GM21447 (cell line): ENCODE measurements at regions not wholly inside any gene's neighbourhood (a gene's known extent, or its start where the extent isn't known, plus 50 kb on each side); places are given as distances from the start of the nearest gene placed in this dataset.
"Not testable (repeated sequence)": the region's sequence is repeated elsewhere in the genome, so short reads cannot be mapped to it uniquely, and the experiment has no call there.

ENCODE experiments used
- ATAC-seq: cut with Tn5 transposase; IDR thresholded peaks from one replicate; pipeline ENCODE4 v1.9.1; 2021; ENCODE audit not compliant: unreplicated experiment

DNA sequence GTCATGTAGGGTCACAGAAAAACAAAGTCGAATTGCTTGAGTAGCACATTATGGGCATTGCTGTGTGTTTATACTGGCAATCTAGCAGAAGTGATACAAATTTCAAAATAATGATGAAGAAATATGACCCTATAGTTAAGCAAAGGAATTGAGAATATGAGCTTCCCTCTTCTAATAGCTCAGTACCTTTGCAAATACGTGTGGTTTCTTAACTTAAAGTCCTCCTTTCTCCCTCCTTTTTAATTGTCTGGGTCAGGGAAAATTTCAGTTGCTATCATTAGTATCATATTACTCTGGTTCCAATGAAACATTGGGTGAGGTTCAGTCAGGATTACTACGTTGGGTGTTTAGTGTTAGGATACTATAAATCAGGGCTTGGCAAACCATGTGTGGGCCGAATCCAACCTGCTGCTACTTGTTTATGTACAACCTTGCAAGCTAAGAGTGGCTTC is 166.8 kb upstream of the CARMIL1 start:
- ATAC-seq = no peak

DNA sequence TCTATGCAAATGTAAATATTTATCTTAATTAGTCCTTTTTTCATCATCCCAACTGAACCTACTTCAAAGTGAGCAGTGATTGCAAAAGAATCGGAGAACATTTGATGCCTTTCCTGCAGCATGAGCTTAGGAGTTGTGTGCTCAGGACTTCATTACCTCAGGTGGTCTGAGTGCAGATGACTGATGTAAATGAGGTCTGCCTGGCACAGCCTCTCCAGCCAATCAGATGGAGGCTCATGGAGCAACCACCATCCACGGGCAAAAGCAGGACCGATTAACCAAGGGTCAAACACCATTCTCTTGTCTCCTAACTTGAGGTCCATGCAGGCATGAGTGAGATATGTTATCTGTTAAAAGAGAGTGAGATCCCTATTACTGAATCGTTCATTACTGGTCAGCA is 165.7 kb upstream of the CARMIL1 start:
- no peak for ATAC-seq

DNA sequence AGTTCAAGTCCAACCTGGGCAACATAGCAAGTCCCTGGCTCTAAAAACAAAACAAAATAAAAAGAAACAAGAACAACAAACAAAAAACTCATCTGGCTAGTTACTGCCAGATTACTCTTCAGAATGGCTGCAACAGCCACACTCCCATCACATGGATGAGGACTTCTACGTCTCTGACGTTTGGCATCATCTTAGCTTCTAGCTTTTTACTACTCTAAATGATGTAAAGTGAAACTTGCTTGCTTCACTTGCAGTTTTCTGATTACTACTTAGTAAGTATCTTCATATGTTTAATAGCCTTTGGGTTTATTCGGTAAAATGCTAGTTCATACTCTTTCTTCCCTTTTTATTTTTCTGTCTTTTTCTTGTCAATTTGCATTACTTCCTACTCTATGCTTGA is 161.1 kb upstream of the CARMIL1 start:
- ATAC-seq = no peak

DNA sequence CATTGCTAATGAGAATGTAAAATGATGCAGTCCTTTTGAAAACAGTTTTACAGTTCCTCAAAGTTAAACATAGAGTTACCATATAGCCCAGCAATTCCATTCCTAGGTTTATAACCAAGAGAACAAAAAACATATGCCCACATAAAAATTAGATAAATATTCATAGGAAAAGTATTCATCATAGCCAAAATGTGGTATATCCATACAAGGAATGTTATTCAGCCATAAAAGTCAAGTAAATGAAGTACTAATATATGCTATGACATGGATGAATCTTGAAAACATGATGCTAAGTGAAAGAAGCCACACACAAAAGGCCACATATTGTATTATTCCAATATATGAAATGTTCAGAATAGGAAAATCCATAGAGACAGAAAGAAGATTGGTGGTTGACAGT is 158.0 kb upstream of the CARMIL1 start:
- no peak for ATAC-seq

DNA sequence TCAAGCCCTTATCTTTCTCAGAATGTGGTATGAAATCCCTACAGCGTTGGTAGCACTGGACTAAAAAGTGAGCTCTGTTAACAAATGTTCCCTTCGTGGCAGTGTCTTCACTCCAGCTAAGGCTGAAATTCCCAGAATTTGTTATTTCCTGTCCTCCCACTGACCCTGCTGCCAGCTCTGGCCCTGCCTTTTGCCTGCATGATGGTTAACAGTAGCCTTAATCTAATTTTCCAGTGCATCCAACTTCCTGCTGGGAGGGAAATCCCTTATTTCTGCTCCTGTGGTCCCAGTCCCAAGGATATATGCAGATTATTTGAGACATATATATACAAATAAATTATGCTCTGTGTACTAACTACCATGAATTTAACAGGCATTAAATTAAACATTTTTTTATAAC is 157.2 kb upstream of the CARMIL1 start:
- ATAC-seq = no peak

DNA sequence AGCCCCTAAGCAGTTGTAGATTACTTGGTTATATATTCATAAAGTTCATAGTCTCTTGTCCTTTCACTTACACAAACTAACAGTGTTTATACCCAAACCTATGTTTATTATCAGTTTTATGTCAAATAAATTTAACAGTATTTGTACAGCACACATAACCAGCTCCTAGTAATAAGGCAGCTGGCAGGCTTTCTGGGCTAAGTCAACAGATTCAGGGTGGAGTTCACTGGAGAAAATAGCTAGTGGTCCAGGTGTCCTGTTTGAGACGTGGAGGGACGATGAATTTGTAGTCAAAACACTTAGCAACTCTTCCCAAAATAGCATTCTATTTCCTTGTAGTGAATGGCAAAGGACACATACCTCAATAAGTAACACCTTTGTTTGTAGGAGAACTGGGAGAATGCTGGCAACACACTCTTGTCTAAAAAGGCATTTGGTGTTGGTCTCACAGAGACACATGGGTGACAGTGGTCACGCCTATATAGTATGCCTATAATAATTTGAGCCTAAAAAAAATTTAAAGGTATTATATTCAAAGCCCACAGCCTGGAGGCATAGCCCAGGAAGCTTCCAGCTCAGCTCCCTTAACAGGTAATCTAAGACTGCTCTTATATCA is 156.4 kb upstream of the CARMIL1 start:
- no peak for ATAC-seq

DNA sequence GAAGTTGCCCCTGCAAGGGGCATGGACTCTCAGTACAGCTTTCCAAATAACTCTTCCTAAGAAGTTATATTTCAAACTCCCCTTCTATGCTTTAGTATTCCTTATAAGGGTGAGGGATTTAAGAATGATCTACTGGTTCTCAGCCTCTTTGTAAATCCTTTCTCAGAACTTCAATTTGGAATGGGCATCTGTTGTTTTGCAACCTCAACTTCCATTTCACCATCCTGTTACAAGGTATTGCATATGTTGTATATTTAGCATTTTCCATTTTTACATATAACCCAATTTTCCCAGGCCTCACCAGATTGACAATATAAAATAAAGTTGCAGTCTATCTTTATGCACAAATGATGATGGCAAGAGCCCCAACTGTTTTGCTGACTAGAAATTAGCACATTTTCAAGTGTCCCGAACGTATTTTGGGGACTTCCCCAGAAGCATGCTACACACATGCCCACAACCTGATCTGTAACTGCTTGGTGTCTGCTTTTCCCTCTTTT is 154.9 kb upstream of the CARMIL1 start:
- no peak for ATAC-seq

DNA sequence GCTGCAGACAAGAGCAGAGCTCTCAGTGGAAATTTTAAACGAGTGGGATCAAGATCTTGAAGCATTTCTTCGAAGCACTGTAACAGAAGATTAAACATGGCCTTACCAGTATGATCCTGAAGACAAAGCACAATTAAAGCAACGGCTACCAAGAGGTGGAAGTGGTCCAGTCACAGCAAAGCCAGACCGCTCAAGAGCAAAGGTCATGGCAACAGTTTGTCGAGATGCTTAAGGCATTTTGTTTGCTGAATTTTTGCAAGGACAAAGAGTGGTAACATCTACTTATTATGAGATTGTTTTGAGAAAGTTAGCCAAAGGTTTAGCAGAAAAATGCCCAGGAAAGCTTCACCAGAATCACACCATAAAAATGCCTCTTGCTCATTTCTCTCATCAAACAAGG is 153.4 kb upstream of the CARMIL1 start:
- no peak for ATAC-seq

DNA sequence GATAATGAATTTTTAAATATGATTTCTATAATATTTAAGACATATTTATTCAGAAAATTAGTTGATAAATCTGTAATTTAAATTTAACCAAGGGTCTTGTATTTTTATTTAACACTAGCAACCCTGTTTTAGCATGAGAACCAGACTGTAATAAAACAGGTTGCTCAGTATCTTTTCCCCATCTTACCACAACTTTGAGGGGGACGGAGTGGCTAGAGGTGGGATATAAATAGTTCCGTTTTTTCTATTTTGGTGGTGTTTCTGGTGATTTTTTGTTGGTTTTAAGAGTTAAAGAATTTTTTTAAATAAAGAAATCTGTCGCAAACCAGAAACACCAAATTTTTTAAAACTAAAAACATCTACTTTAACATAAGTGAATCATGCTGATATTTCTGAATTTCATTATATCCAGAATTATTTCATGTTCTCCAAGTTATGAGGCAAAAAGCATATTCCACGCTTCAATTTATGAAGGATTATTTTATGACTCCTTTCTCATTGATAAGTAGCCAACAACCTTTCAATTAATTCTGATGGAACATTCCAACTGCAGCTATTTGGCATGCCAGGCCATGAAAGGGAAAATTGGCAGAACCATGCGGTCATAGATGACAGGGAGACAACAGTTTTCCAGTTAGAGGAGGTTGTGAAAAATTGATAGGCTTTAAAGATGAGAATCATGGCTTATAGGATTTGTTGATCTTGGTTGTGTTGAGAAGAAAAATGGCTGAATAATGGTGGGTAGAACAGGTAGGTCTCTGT is 151.9 kb upstream of the CARMIL1 start:
- ATAC-seq = no peak

DNA sequence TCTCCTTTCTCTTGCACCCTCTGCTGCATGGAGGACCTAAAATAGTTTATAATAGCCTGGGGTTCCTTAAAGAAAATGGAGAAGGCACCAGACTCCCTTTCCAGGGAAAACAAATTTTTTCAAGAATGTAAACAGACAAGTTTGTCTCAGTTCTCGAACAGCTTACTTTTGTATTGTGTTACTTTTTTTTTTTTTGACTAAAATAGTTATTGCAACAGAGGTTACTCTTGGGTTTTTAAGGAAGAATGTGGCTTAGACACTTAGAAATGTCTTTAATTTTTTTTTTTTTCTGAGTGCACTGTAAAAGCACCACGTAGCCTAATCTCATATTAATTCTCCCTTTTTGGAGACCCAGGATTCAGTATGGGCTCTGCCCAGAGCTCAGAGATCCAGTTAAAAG is 148.7 kb upstream of the CARMIL1 start:
- ATAC-seq = no peak

DNA sequence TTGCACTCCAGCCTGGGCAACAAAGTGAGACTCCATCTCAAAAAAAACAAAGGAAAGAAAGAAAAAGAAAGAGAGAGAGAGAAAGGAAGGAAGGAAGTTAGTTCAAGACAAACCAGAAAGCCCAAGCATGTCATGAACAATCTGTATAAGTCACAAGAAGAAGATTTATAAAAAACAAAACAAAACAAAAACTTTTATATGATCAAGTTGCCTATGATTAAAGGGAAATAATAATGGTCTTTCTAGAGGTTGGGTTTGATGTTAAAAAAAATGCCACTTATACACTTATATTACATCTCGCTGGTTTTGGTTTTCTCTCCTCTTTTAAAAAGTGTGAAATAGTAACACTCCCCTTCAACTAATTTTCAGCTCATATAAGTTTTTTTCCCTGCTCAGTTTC is 146.2 kb upstream of the CARMIL1 start:
- ATAC-seq = no peak

DNA sequence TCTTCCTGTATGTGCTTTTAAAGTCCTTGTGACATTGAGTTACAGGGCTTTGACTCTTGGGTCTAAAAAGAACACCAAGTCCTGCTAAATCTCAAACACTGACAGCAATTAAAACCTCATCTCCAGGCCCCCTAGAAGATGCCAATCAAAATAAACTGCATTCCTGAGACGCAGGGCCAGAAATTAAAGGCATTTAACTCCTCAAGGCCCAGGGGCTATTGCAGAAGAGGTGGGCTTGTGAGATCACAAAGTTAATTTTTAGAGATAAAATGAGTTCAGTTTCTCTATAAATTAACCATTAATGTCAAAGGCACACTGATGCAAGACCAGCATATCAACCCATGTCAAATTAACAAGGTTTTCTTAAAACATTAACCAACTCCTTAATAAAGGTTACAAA is 145.6 kb upstream of the CARMIL1 start:
- no peak for ATAC-seq

DNA sequence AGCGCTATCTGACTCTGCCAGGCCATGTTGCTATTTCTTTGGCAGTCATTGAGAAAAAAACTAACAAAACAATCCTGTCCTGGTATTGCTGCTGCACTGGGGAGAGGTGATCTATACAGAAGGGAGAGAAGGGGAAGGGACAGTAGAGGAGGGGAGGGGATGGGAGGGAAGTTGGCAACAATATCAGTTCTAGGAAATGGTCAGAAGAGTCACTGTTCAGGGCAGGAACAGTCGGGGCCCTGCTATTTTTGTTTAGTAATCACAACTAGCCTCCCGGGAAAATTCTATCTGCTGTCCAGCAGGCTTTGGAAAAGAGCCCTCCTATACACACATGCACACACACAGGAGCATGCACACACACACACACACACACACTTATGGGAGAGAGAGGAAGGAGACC is 142.3 kb upstream of the CARMIL1 start:
- ATAC-seq = no peak

DNA sequence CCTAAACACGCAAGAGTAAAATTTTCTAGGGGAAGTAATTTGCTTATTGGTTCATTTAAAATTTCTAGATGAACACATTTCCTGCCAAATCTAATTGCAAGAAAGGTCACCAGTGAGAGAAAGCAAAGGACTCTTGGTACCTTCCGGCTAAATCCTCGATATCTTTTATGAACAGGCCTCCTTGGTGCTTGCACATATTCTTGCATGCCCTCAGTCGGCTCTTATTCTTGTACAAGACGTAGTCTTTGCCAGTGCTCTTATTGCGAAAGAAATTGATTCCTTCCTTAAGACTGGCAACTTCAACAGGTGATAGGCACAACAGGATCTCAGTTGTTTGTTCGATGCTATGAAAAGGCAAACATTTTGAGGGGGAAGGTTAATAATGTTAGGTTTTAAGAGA is 141.7 kb upstream of the CARMIL1 start:
- no peak for ATAC-seq

DNA sequence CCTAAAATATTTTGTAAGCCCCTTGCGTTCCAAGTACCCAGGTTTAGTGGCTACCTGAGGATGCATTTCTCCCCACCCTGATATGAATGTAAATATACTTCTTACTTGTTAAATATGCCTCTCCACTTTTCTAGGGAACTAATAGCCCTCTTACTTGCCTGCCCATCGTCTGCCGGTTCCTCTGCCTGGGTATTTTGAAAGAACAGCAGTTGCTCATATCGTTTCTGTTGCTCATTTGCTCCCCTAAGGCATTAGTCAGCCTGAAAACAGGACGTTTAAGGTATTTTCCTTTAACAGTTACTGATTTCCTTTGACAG is 141.3 kb upstream of the CARMIL1 start:
- no peak for ATAC-seq

DNA sequence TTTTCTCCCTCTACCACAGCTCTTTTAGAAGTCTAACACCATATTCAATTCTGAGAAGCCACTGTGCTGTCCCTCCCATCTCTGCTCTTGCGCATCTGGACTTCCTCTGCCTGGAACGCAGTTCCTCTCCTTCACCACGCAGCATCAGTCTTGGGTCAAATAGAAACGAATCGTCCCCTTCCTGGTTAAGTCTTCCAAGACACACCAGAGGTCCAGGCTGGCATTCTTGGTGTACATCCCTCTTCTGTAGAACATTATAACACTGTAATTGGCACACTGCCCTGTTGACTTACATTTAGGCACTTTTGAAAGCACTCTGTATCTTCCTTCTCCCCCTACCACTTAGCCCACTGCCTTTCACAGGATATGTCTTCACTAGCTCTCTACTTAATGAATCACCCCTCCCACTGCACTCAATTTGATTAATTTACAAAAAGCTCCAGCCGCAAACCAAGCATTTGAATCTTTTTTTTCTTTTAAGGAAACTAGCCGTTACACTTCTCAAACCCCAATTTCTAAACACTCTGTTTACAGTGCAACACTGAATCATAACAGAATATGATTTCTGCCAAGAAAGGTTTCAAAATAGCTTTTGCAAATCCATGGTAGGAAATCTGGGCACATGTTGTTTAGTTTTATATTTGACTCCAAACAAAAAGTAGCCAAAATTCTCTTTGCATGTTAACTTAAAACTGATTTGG is 140.8 kb upstream of the CARMIL1 start:
- peak; percentile 92 for ATAC-seq

DNA sequence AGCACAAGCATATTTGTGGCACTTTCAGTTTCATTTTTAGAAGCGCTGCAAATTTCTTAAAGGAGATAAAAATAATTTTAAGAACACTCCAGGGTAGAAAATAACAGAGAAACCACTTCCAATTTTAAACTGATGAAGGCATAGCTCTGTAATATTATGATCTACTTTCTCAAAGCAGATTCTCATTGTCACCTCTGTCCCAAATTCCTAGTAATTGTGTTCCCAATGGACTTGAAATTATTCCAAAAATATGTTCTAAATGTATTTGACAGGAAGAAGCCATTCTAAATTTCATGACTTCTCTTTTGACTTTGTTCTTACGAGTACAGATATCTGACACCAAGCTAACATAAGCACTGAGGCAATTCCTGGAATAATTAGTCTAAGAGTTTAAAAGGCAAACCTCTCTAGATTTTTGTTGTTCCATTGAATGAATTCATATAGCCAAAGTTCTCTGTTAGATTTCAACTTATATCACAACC is 140.2 kb upstream of the CARMIL1 start:
- ATAC-seq = no peak

DNA sequence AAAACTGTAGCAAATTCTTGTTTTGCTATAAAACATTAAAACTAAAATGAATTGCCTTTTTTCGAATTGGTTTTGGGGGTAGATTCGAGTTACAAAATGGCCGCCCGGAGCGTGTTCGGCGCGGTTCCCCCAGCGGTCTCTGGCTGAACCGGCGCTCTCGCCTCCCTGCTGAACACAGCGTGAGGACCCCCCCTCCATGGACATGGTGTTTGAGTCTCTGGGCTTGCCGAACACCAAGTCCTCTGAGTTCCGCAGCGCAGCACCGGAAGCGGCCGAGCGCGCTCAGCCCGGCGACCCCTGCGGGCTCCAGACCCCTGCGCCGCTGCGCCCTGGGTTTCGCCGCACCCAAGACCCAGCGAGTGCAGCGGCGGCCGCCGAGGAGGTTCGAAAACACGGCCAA is 139.6 kb upstream of the CARMIL1 start:
- ATAC-seq = not testable (repeated sequence)

DNA sequence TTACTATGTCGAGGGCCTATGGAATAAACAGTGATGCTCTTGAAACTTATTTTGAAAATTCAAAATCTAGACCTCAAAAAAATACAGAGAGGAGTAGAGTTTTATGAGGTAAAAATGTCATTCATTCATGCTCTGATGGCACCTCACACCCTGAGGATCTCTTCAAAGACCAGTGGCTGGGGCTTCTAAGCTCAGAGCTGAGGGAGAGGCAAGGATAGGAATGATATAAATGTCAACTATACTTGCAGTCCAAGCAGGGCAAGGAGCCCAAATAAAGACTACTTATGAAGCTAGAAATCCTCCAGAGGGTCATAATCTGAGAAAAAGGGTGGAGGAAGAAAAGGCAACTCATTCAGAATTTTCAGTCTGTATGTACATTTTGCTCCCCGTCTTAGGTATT is 136.7 kb upstream of the CARMIL1 start:
- ATAC-seq = no peak

DNA sequence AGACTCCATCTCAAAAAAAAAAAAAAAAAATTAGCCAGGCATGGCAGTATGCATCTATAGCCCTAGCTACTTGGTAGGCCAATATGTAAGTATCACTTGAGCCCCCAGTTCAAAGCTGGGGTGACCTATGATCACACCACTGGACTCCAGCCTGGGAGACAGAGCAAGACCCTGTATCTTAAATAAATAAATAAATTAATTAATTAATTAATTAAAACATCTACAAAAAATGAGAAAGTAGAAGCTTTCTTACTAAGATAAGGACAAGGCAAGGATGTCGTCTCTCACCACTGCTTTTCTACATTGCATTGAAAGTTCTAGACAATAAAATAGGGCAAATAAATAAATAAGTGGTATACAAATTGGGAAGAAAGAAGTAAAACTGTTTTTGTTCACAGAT is 134.3 kb upstream of the CARMIL1 start:
- ATAC-seq = no peak

DNA sequence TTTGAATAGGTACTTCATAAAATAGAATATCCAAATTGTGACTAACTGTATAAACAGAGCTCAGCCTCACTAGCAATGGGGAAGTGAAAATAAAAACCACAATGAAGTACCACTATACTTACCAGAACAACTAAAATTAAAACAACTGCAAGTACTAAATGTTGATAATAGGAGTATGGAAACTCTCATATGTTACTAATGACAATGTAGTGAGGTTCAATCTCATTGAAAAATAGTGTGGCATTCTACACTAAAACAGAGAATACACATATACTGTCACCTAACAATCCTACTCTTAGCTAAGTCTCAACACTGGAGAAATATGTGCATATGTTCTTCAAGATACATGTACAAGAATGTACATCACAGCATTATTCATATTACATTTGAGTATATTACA is 132.0 kb upstream of the CARMIL1 start:
- peak; percentile 98 for ATAC-seq

DNA sequence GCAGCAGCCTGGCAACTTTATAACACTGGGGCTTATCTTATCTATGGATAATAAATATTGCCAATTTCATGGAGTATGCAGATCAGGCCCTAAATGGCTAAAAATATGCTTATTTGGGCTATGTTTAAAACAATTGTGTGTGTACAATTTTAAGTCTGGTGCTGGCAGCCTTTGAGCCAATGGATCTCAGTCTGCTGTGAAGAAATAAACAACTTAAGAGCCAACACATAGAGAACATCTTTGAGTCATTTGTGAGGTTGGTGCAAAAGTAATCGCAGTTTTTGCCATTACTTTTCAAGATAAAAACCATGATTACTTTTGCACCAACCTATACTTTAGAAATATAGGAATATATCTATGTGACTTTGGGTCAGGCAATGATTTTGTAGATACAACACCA is 129.1 kb upstream of the CARMIL1 start:
- no peak for ATAC-seq
